ENCODE measurements at regions not wholly inside any gene's neighbourhood (a gene's known extent, or its start where the extent isn't known, plus 50 kb on each side); places are given as distances from the start of the nearest gene placed in this dataset.

- H3K9ac ChIP-seq (ENCODE audit: extremely low read depth, insufficient read length, low read length) = no peak overlapping the region
- H3K23me2 ChIP-seq (ENCODE audit: insufficient read length, low read depth, low read length, poor library complexity, severe bottlenecking) = no peaks in the 10 kb centered on the region
Observed at GRCh38 chr10:4004144-4004543, 219.1 kb upstream of the KLF6 start.

More at GRCh38 chr10:4004144-4004543, 219.1 kb upstream of the KLF6 start:
- no peaks in the 10 kb centered on the region for H3K4me1 ChIP-seq (ENCODE audit: insufficient read depth, low read length)
- H3T11ph ChIP-seq (ENCODE audit: low read length) = no peak overlapping the region
- no peak overlapping the region for H4K5ac ChIP-seq (ENCODE audit: insufficient read length, low read depth, low read length)
- no peak overlapping the region for H3K18ac ChIP-seq (ENCODE audit: insufficient read length, low read depth, low read length)
- H2AK5ac ChIP-seq (ENCODE audit: insufficient read length, low read length) = no peak overlapping the region
- H3K9me3 ChIP-seq (ENCODE audit: control insufficient read depth, low read depth, low read length) = no peaks in the 10 kb centered on the region
- no peak overlapping the region for H3K4me2 ChIP-seq (ENCODE audit: insufficient read depth, insufficient read length, low read length)
- no CpG with 5 or more reads among the region's 5 CpGs for WGBS (ENCODE audit: extremely low coverage, insufficient read length, low lambda C conversion rate)
- no peak overlapping the region for H2BK12ac ChIP-seq (ENCODE audit: insufficient read length, low read depth, low read length)
- no peak overlapping the region for H3K56ac ChIP-seq (ENCODE audit: insufficient read length, low read depth, low read length)
- no peak overlapping the region for H3K23ac ChIP-seq (ENCODE audit: insufficient read length, low read depth, low read length)
- H2AFZ ChIP-seq (ENCODE audit: low read length) = no peak overlapping the region
- no peak overlapping the region for H3K14ac ChIP-seq (ENCODE audit: insufficient read depth, low read length)
- H3K4ac ChIP-seq (ENCODE audit: low read depth, low read length) = no peak overlapping the region
- Mint-ChIP-seq H3K27me3 (ENCODE audit: low read depth) (peaks cover 2% of the 10 kb centered on the region; the same call in 1 of the 2 replicates), H3K4me1 (peaks cover 12 to 21% of the 10 kb centered on the region in 2 experiments), H3K4me3 (no peak overlapping the region), H3K27ac (no peak overlapping the region), H3K9me3 (peaks cover 10 to 12% of the 10 kb centered on the region in 2 experiments), H3K36me3 (ENCODE audit: insufficient read depth in 1 of 3, low read depth in 3 of 3) (peaks cover 0 to 8% (median 0%) of the 10 kb centered on the region in 3 experiments; a peak in 3 of 7 replicates)
- no peak overlapping the region for H2BK5ac ChIP-seq (ENCODE audit: insufficient read length, low read length)
- no peak for TF ChIP-seq CTCF (conservative IDR thresholded peaks at IDR 0.05)
- H2BK120ac ChIP-seq (ENCODE audit: low read depth, low read length, poor library complexity, severe bottlenecking) = no peak overlapping the region
- no peak overlapping the region for H4K91ac ChIP-seq (ENCODE audit: insufficient read length, low read depth, low read length)
- H4K8ac ChIP-seq (replicated peaks; ENCODE audit: insufficient read length, low read depth, low read length) = no peak overlapping the region
- H4K20me1 ChIP-seq (ENCODE audit: control insufficient read depth, insufficient read depth, insufficient read length) = no peaks in the 10 kb centered on the region
- no peak overlapping the region for H2BK20ac ChIP-seq (ENCODE audit: low read depth, low read length, poor library complexity, severe bottlenecking)
- 0 out of 2 replicates have a peak, but pooled peaks cover 1% of the 10 kb centered on the region for H3K27me3 ChIP-seq (ENCODE audit: insufficient read depth, low read length)
- H2BK15ac ChIP-seq (ENCODE audit: low read depth, low read length) = no peak overlapping the region
- no peaks in the 10 kb centered on the region for H3K79me1 ChIP-seq (ENCODE audit: insufficient read depth, low read depth, low read length, poor library complexity, severe bottlenecking)
- DNase-seq = no peak
- no peak overlapping the region for H3K27ac ChIP-seq (ENCODE audit: insufficient read length, low read depth, low read length)
- no peaks in the 10 kb centered on the region for H3K79me2 ChIP-seq (ENCODE audit: insufficient read depth, low read length)
